Astrocyte of the cerebellum (primary cell): ENCODE measurements at regions not wholly inside any gene's neighbourhood (a gene's known extent, or its start where the extent isn't known, plus 50 kb on each side); places are given as distances from the start of the nearest gene placed in this dataset.
A peak's percentile ranks its signal among the peaks of the same experiment; 100 is the strongest.
"Not testable (repeated sequence)": the region's sequence is repeated elsewhere in the genome, so short reads cannot be mapped to it uniquely, and the experiment has no call there.

Experiments
- DNase-seq: peaks from one replicate; pipeline ENCODE4 v3.0.0-alpha.2; 2011; ENCODE audit warnings: low read depth
- H3K4me3 ChIP-seq: 2 replicates; pipeline ENCODE4 v1.5.1; 2011; ENCODE audit warnings: mild to moderate bottlenecking, low read depth, low read length, moderate library complexity
- CTCF ChIP-seq: IDR thresholded peaks from 2 replicates; pipeline ENCODE4 v1.5.1; 2012; ENCODE audit warnings: low read length, low read depth, moderate library complexity, mild to moderate bottlenecking; ENCODE audit errors: missing control alignments
- in situ Hi-C: cut with HindIII; loops from 2 replicates; pipeline ENCODE4 v1.10.0; 2017; ENCODE audit warnings: low sequenced_read_pairs

GRCh38 chr2:234564699-234565098 lies 67.8 kb upstream of the ARL4C start:
- peak; percentile 25 for TF ChIP-seq CTCF
- in situ Hi-C loops, result loop anchor here (25.0 kb wide), 1 partner anchor 398 kb away; the partner anchor contains the start of gene SH3BP4
- no peak for DNase-seq
- no peak overlapping the region for H3K4me3 ChIP-seq

- DNase-seq, result no peak
- in situ Hi-C loops, result loop anchor here (25.0 kb wide), 1 partner anchor 403 kb away; the partner anchor contains the start of gene SH3BP4
- no peak overlapping the region for H3K4me3 ChIP-seq
- TF ChIP-seq CTCF, result no peak
Measured at GRCh38 chr2:234559609-234560008, 62.7 kb upstream of the ARL4C start.

- TF ChIP-seq CTCF, result peak; percentile 41
- in situ Hi-C loops, result loop anchor here (25.0 kb wide), 1 partner anchor 404 kb away; the partner anchor contains the start of gene SH3BP4
- H3K4me3 ChIP-seq, result no peak overlapping the region
- no peak for DNase-seq
Measured at GRCh38 chr2:234558642-234559041, 61.8 kb upstream of the ARL4C start.

GRCh38 chr2:234556848-234557573 lies 60.1 kb upstream of the ARL4C start:
- H3K4me3 ChIP-seq, result no peak overlapping the region
- in situ Hi-C loops, result loop anchor here (25.0 kb wide), 1 partner anchor 405 kb away; the partner anchor contains the start of gene SH3BP4
- DNase-seq, result no peak
- TF ChIP-seq CTCF, result no peak

GRCh38 chr2:234555616-234556249 lies 58.9 kb upstream of the ARL4C start:
- TF ChIP-seq CTCF, result no peak
- DNase-seq, result peak; percentile 39
- no peak overlapping the region for H3K4me3 ChIP-seq
- in situ Hi-C loops, result loop anchor here (25.0 kb wide), 1 partner anchor 407 kb away; the partner anchor contains the start of gene SH3BP4

GRCh38 chr2:234555161-234555560 lies 58.3 kb upstream of the ARL4C start:
- DNase-seq, result no peak
- in situ Hi-C loops, result loop anchor here (25.0 kb wide), 1 partner anchor 407 kb away; the partner anchor contains the start of gene SH3BP4
- TF ChIP-seq CTCF, result no peak

GRCh38 chr2:234553223-234553622 lies 56.3 kb upstream of the ARL4C start:
- in situ Hi-C loops, result loop anchor here (5.0 to 25.0 kb wide), 2 partner anchors 409 to 554 kb away; partner anchors contain the start of gene SH3BP4
- DNase-seq, H3K4me3 ChIP-seq: not testable (repeated sequence)

More at GRCh38 chr2:234555161-234555560, 58.3 kb upstream of the ARL4C start:
- H3K4me3 ChIP-seq, result no peak overlapping the region
